Endothelial cell of umbilical vein (primary cell): ENCODE measurements at regions not wholly inside any gene's neighbourhood (a gene's known extent, or its start where the extent isn't known, plus 50 kb on each side); places are given as distances from the start of the nearest gene placed in this dataset.

Experiments used
- BruUV-seq: library from RNA; stranded (reverse); fragments of 400-500 nt; replicated peaks from 2 replicates; lab custom pipeline; 2021; lab: Mats Ljungman, UMichigan
- CTCF ChIA-PET: fragments of 300-600, 350-600 bp; sonication (Branson Sonifier 250); formaldehyde crosslinking; loops from one replicate; lab custom pipeline; 2021; ENCODE audit warnings: antibody characterized with exemption, inconsistent platforms; lab: Charles Lee
- POLR2A ChIA-PET: fragments of 300-600, 350-600 bp; sonication (Branson Sonifier 250); formaldehyde crosslinking; loops from one replicate; lab custom pipeline; 2021; ENCODE audit warnings: antibody characterized with exemption, inconsistent platforms; lab: Charles Lee
- DNase-seq: peaks from one replicate; pipeline ENCODE4 v3.0.0-alpha.2; 2011; ENCODE audit warnings: low read depth, low spot score
- FAIRE-seq: peaks from 2 replicates; lab custom pipeline; 2011; peaks lifted over from hg19 to GRCh38; lab: Jason Lieb, UNC
- H2AFZ ChIP-seq: 2 replicates; pipeline ENCODE4 v1.6.0; 2012; ENCODE audit warnings: low read depth, low read length, control low read depth, inconsistent platforms
- H3K27ac ChIP-seq: 2 replicates; pipeline ENCODE4 v1.5.1; 2011; ENCODE audit warnings: low read depth, mild to moderate bottlenecking, control low read depth, low read length, moderate library complexity; ENCODE audit not compliant: insufficient read depth
- H3K27me3 ChIP-seq, 2 experiments: 2 replicates each; pipeline versions ENCODE4 v1.6.0 to v1.6.1; 2011; ENCODE audit warnings: low read length in 2 of 2, mixed read lengths in 1 of 2; ENCODE audit not compliant: control insufficient read depth in 2 of 2, insufficient read depth in 2 of 2
- H3K36me3 ChIP-seq, 2 experiments: 2 replicates in 1 of 2; 3 replicates in 1 of 2; pipeline ENCODE4 v1.5.1; 2011; ENCODE audit warnings: low read length in 2 of 2, mild to moderate bottlenecking in 1 of 2, moderate library complexity in 1 of 2; ENCODE audit not compliant: control insufficient read depth in 2 of 2, insufficient read depth in 2 of 2; ENCODE audit errors: extremely low read depth in 1 of 2
- H3K4me1 ChIP-seq: 3 replicates; pipeline ENCODE4 v1.5.1; 2011; ENCODE audit warnings: mild to moderate bottlenecking, low read length; ENCODE audit not compliant: control insufficient read depth, insufficient read depth; ENCODE audit errors: extremely low read depth
- H3K4me2 ChIP-seq: 2 replicates; pipeline ENCODE4 v1.6.1; 2011; ENCODE audit warnings: low read length, control low read depth, mixed read lengths; ENCODE audit not compliant: insufficient read depth
- H3K4me3 ChIP-seq, 3 experiments: fragments of 200-600 bp in 1 of 3; sonication (generic), shearing (Covaris generic) in 1 of 3; replicated peaks in 1 of 3; 2 replicates each; pipeline ENCODE4 v1.5.1; 2011 to 2016; ENCODE audit warnings: control low read depth in 3 of 3, low read length in 3 of 3, mild to moderate bottlenecking in 2 of 3, inconsistent platforms in 1 of 3, low read depth in 1 of 3, moderate library complexity in 1 of 3; ENCODE audit not compliant: insufficient read depth in 1 of 3
- H3K79me2 ChIP-seq: 2 replicates; pipeline ENCODE4 v1.6.0; 2012; ENCODE audit warnings: low read length, inconsistent platforms; ENCODE audit not compliant: control insufficient read depth, insufficient read depth
- H3K9ac ChIP-seq: replicated peaks from 2 replicates; pipeline ENCODE3; 2011; ENCODE audit warnings: low read length, control low read depth; ENCODE audit not compliant: insufficient read depth; ENCODE audit errors: extremely low read depth
- H3K9me1 ChIP-seq: replicated peaks from 3 replicates; pipeline ENCODE4 v1.6.0; 2011; ENCODE audit warnings: mild to moderate bottlenecking, low read length; ENCODE audit not compliant: control insufficient read depth, insufficient read depth; ENCODE audit errors: extremely low read depth
- H3K9me3 ChIP-seq: replicated peaks from 2 replicates; pipeline ENCODE4 v1.5.1; 2012; ENCODE audit warnings: low read length, inconsistent platforms; ENCODE audit not compliant: control insufficient read depth, insufficient read depth
- H4K20me1 ChIP-seq: replicated peaks from 2 replicates; pipeline ENCODE3; 2011; ENCODE audit warnings: mild to moderate bottlenecking, low read length; ENCODE audit not compliant: control insufficient read depth, insufficient read depth; ENCODE audit errors: extremely low read depth
- EZH2 ChIP-seq: IDR thresholded peaks from 2 replicates; pipeline ENCODE4 v1.6.1; 2012; ENCODE audit warnings: borderline replicate concordance, low read depth, mild to moderate bottlenecking, moderate library complexity, low read length, inconsistent platforms; ENCODE audit not compliant: severe bottlenecking
- FOS ChIP-seq: IDR thresholded peaks from 2 replicates; pipeline ENCODE4 v1.6.1; 2011; ENCODE audit warnings: mild to moderate bottlenecking, low read length, moderate library complexity, borderline replicate concordance; ENCODE audit not compliant: insufficient read depth
- GATA2 ChIP-seq: IDR thresholded peaks from 2 replicates; pipeline ENCODE4 v1.7.0; 2011; ENCODE audit warnings: low read depth, mild to moderate bottlenecking, moderate library complexity, mixed read lengths, low read length; ENCODE audit not compliant: insufficient read length, insufficient read depth
- JUN ChIP-seq: IDR thresholded peaks from 2 replicates; pipeline ENCODE4 v1.6.1; 2011; ENCODE audit warnings: borderline replicate concordance, low read depth; ENCODE audit not compliant: insufficient read length, insufficient read depth
- MYC ChIP-seq: IDR thresholded peaks from one replicate; pipeline ENCODE4 v1.6.1; 2011; ENCODE audit warnings: mild to moderate bottlenecking, low read depth, low read length
- POLR2A ChIP-seq: IDR thresholded peaks from 2 replicates; pipeline ENCODE4 v1.6.1; 2012; ENCODE audit warnings: low read depth, mild to moderate bottlenecking, control low read depth, low read length
- POLR2AphosphoS5 ChIP-seq: IDR thresholded peaks from 2 replicates; pipeline ENCODE4 v1.6.1; 2012; ENCODE audit warnings: low read depth, mild to moderate bottlenecking, control low read depth, low read length, moderate library complexity; ENCODE audit not compliant: insufficient read depth
- dilution Hi-C: fragments of 300-500 bp; cut with MboI; formaldehyde crosslinking; loops from one replicate; pipeline ENCODE4 v1.15.0; 2019; ENCODE audit warnings: low sequenced_read_pairs; ENCODE audit not compliant: extremely low pct_ligation_motif_present
- intact Hi-C: fragments of 100-400 bp; cut with micrococcal nuclease; formaldehyde crosslinking; loops from one replicate; pipeline ENCODE4 v1.10.0; 2022
- TF ChIP-seq, protein P1 (sequence below), 2 donors: IDR thresholded peaks; 1 replicate in 1 of 2; 2 replicates in 1 of 2; pipeline ENCODE4 v1.5.1; 2011; ENCODE audit warnings: low read length in 2 of 2, mild to moderate bottlenecking in 2 of 2, moderate library complexity in 2 of 2, control low read depth in 1 of 2, inconsistent platforms in 1 of 2, low read depth in 1 of 2; ENCODE audit not compliant: insufficient read depth in 1 of 2; ENCODE audit errors: extremely low read depth in 1 of 2
- TF ChIP-seq, protein P2 (sequence below): IDR thresholded peaks from 2 replicates; pipeline ENCODE4 v1.6.1; 2011; ENCODE audit not compliant: insufficient read depth, insufficient read length

DNA sequence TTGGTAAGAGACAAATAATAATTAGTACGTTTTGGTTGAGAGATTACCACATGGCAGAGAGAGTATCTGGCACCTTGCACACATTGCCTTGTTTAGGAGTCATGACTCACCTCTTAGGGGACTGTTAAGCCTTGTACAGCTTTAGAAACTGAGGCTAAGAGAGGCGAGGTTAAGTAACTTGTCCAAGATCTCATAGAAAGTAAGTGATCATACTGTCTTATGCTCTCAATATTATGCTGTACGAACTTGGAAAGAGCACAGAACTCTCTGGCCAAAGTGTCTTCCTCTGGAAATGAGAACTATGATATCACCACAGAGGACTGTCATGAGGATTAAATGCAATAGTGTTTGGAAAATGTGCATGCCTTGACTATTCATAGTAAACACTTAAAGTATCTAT is 249.0 kb downstream of the UTRN start:
- DNase-seq: no peak
- Histone ChIP-seq H3K9me3 (no peaks in the 10 kb centered on the region), H3K4me3 (no peak overlapping the region), H3K4me1 (no peaks in the 10 kb centered on the region), H2AFZ (no peak overlapping the region), H3K9me1 (no peaks in the 10 kb centered on the region), H3K79me2 (no peaks in the 10 kb centered on the region), H4K20me1 (no peaks in the 10 kb centered on the region), H3K27ac (no peak overlapping the region), H3K9ac (no peak overlapping the region), H3K36me3 (peaks cover 9 to 15% of the 10 kb centered on the region in 2 experiments), H3K4me2 (no peak overlapping the region), H3K27me3 (no peaks in the 10 kb centered on the region)
- intact Hi-C loops: no loop called here
- ChIA-PET POLR2A (no interaction called here), CTCF (no interaction called here)
- no TSS peak for BruUV-seq
- TF ChIP-seq JUN (no peak), FOS (no peak), POLR2AphosphoS5 (no peak), POLR2A (no peak), MYC (no peak), EZH2 (no peak), GATA2 (no peak)
- TF ChIP-seq, protein P1, sequence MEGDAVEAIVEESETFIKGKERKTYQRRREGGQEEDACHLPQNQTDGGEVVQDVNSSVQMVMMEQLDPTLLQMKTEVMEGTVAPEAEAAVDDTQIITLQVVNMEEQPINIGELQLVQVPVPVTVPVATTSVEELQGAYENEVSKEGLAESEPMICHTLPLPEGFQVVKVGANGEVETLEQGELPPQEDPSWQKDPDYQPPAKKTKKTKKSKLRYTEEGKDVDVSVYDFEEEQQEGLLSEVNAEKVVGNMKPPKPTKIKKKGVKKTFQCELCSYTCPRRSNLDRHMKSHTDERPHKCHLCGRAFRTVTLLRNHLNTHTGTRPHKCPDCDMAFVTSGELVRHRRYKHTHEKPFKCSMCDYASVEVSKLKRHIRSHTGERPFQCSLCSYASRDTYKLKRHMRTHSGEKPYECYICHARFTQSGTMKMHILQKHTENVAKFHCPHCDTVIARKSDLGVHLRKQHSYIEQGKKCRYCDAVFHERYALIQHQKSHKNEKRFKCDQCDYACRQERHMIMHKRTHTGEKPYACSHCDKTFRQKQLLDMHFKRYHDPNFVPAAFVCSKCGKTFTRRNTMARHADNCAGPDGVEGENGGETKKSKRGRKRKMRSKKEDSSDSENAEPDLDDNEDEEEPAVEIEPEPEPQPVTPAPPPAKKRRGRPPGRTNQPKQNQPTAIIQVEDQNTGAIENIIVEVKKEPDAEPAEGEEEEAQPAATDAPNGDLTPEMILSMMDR (IDR thresholded peaks at IDR 0.05; ENCODE audit: extremely low read depth in 1 of 2, insufficient read depth in 1 of 2, low read depth in 1 of 2, low read length in 2 of 2): no peak
- TF ChIP-seq, protein P2, sequence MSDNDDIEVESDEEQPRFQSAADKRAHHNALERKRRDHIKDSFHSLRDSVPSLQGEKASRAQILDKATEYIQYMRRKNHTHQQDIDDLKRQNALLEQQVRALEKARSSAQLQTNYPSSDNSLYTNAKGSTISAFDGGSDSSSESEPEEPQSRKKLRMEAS: no peak
- dilution Hi-C loops: no loop called here
- FAIRE-seq: no peak
